GM12892 (cell line): ENCODE measurements at regions not wholly inside any gene's neighbourhood (a gene's known extent, or its start where the extent isn't known, plus 50 kb on each side); places are given as distances from the start of the nearest gene placed in this dataset.

Source experiments
- POLR2A ChIP-seq: IDR thresholded peaks from 2 replicates; pipeline ENCODE4 v1.6.1; 2011; ENCODE audit warnings: low read depth, low read length, control low read depth
- POLR2AphosphoS5 ChIP-seq: IDR thresholded peaks from 2 replicates; pipeline ENCODE4 v1.6.1; 2011; ENCODE audit warnings: low read depth, low read length, control low read depth

DNA sequence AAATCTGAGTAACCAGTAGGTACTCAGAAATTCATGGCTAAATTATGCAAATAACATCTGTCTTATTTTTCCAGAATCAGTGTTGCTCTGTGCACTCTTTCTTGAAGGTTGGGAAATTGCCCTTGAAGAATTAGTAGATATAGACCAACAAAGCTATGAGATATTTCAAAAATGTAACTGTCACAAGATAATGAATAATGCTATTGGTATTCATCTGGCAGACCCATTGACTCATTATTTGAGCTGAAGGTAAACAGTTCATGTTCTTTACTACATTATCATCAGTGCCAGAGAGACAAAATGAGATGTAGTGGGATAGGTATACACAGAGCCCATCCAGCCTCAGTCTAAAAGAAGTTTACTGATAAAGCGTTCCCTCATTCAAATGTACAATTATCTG is 274.7 kb downstream of the CASP12 start:
- no peak for TF ChIP-seq POLR2A
- no peak for TF ChIP-seq POLR2AphosphoS5
